ENCODE measurements at regions not wholly inside any gene's neighbourhood (a gene's known extent, or its start where the extent isn't known, plus 50 kb on each side); places are given as distances from the start of the nearest gene placed in this dataset.

DNA sequence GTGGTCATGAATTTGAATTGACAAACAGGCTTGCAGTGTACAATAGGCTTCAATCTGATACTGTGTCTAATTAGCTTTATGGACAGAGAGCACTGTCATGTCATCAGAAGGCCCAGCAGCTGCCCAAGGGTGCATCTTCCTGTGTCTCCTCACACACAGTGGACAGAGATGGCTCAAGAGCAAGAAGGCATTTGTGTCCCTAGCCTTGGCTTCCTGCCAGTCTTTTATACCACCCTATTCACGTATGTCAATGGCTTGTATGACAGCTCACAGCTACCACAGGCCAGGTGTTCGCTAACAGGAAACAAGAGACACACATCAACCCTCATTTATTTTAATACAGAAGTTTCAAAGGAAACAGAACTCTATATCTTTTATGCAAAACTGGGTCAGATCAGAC is 874.0 kb upstream of the AGA start:
- TF ChIP-seq, protein P1, sequence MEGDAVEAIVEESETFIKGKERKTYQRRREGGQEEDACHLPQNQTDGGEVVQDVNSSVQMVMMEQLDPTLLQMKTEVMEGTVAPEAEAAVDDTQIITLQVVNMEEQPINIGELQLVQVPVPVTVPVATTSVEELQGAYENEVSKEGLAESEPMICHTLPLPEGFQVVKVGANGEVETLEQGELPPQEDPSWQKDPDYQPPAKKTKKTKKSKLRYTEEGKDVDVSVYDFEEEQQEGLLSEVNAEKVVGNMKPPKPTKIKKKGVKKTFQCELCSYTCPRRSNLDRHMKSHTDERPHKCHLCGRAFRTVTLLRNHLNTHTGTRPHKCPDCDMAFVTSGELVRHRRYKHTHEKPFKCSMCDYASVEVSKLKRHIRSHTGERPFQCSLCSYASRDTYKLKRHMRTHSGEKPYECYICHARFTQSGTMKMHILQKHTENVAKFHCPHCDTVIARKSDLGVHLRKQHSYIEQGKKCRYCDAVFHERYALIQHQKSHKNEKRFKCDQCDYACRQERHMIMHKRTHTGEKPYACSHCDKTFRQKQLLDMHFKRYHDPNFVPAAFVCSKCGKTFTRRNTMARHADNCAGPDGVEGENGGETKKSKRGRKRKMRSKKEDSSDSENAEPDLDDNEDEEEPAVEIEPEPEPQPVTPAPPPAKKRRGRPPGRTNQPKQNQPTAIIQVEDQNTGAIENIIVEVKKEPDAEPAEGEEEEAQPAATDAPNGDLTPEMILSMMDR (IDR thresholded peaks at IDR 0.05), result no peak
- no peak for TF ChIP-seq POLR2A (IDR thresholded peaks at IDR 0.05)
